ENCODE measurements at regions not wholly inside any gene's neighbourhood (a gene's known extent, or its start where the extent isn't known, plus 50 kb on each side); places are given as distances from the start of the nearest gene placed in this dataset.

- intact Hi-C loops (cut with DNase I) = no loop called here
- H3K4me1 ChIP-seq = no peaks in the 10 kb centered on the region
- H3K27me3 ChIP-seq = no peaks in the 10 kb centered on the region
- no peak for TF ChIP-seq CTCF (IDR thresholded peaks at IDR 0.05)
- DNase-seq (no peak), ATAC-seq (no peak)
- no peak overlapping the region for H3K27ac ChIP-seq
- no peaks in the 10 kb centered on the region for H3K9me3 ChIP-seq
- no peak overlapping the region for H3K4me3 ChIP-seq
- no peaks in the 10 kb centered on the region for H3K36me3 ChIP-seq
Measured at GRCh38 chr12:129966146-129966995, 62.5 kb upstream of the TMEM132D start.

GRCh38 chr12:129971721-129972120 lies 67.9 kb upstream of the TMEM132D start:
- DNase-seq = no peak
- H3K27ac ChIP-seq = no peak overlapping the region
- intact Hi-C loops (cut with DNase I) = no loop called here
- no peaks in the 10 kb centered on the region for H3K36me3 ChIP-seq
- H3K9me3 ChIP-seq = no peaks in the 10 kb centered on the region
- H3K4me1 ChIP-seq = no peaks in the 10 kb centered on the region
- no peaks in the 10 kb centered on the region for H3K27me3 ChIP-seq
- TF ChIP-seq CTCF (IDR thresholded peaks at IDR 0.05) = no peak
- ATAC-seq = no peak
- no peak overlapping the region for H3K4me3 ChIP-seq

GRCh38 chr12:129973236-129973961 lies 69.6 kb upstream of the TMEM132D start:
- Histone ChIP-seq H3K36me3 (no peaks in the 10 kb centered on the region), H3K4me1 (no peaks in the 10 kb centered on the region), H3K27me3 (no peaks in the 10 kb centered on the region), H3K9me3 (no peaks in the 10 kb centered on the region), H3K4me3 (no peak overlapping the region), H3K27ac (no peak overlapping the region)
- TF ChIP-seq CTCF (IDR thresholded peaks at IDR 0.05) = no peak
- no peak for ATAC-seq
- intact Hi-C loops (cut with DNase I) = no loop called here
- DNase-seq = no peak

GRCh38 chr12:129984106-129984505 lies 80.3 kb upstream of the TMEM132D start:
- ATAC-seq (no peak), DNase-seq (no peak)
- Histone ChIP-seq H3K4me3 (no peak overlapping the region), H3K27ac (no peak overlapping the region), H3K9me3 (no peaks in the 10 kb centered on the region), H3K36me3 (no peaks in the 10 kb centered on the region), H3K4me1 (no peaks in the 10 kb centered on the region), H3K27me3 (no peaks in the 10 kb centered on the region)
- intact Hi-C loops (cut with DNase I) = no loop called here
- TF ChIP-seq CTCF (IDR thresholded peaks at IDR 0.05) = no peak

DNA sequence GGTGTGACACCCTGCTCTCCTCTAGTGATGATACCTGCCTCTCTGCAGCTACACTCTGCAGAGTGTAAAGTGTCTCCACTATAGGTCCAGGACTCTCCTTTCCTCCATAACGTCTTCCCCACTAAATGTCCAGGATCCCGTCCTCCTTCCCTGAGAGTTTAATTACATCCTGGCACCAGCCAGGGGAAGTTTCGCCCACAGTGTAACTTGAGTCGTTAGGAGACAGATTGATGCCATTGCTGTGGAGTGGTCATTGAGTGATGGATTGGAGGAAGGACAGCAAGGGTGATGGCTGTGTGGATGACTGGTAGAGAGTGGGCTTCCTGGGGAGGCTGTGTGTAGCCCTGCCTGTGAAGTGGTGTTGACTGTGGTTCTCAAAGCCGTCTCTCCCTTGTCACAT lies 84.0 kb upstream of the TMEM132D start:
- no peaks in the 10 kb centered on the region for H3K36me3 ChIP-seq
- intact Hi-C loops (cut with DNase I) = no loop called here
- ATAC-seq = no peak
- H3K27me3 ChIP-seq = no peaks in the 10 kb centered on the region
- no peak overlapping the region for H3K4me3 ChIP-seq
- no peaks in the 10 kb centered on the region for H3K9me3 ChIP-seq
- H3K4me1 ChIP-seq = no peaks in the 10 kb centered on the region
- no peak for TF ChIP-seq CTCF (IDR thresholded peaks at IDR 0.05)
- no peak overlapping the region for H3K27ac ChIP-seq
- no peak for DNase-seq

All from upper lobe of right lung (tissue), 1 donor.